ENCODE measurements at regions not wholly inside any gene's neighbourhood (a gene's known extent, or its start where the extent isn't known, plus 50 kb on each side); places are given as distances from the start of the nearest gene placed in this dataset.

- TF ChIP-seq CTCF (IDR thresholded peaks at IDR 0.05) (no peak), POLR2A (IDR thresholded peaks at IDR 0.05) (no peak)
Observed at GRCh38 chr2:67977464-67977863, 85.3 kb downstream of the C1D start.

Data from lower leg skin (tissue), 3 donors.